Pancreas (tissue), 10 donors: ENCODE measurements at regions not wholly inside any gene's neighbourhood (a gene's known extent, or its start where the extent isn't known, plus 50 kb on each side); places are given as distances from the start of the nearest gene placed in this dataset.

Experiments used
- ATAC-seq, 4 donors: fragments of 200-7000 bp; cut with Tn5 transposase; one replicate each; pipeline versions ENCODE4 v1.8.0 to v1.9.1; 2020; ENCODE audit warnings: mild to moderate bottlenecking in 4 of 4, moderate library complexity in 4 of 4
- DNase-seq, 6 donors: peaks; one replicate each; pipeline ENCODE4 v3.0.0-alpha.2; 2020
- FAIRE-seq: peaks from 2 replicates; lab custom pipeline; 2012; peaks lifted over from hg19 to GRCh38; lab: Jason Lieb, UNC
- H3K27ac ChIP-seq, 4 donors: fragments of 200-600 bp; sonication (generic); 1 replicate in 3 of 4; 2 replicates in 1 of 4; pipeline versions ENCODE4 v1.5.0 to v1.8.0; 2020
- H3K27me3 ChIP-seq, 4 donors: fragments of 200-600 bp; one replicate each; pipeline ENCODE4 v1.8.0; 2021
- H3K36me3 ChIP-seq, 3 donors: fragments of 200-600 bp; sonication (generic) in 1 of 3; one replicate each; pipeline versions ENCODE4 v1.5.0 to v1.8.0; 2020 to 2021
- H3K4me1 ChIP-seq, 3 donors: fragments of 200-600 bp; one replicate each; pipeline ENCODE4 v1.8.0; 2021
- H3K4me3 ChIP-seq, 4 donors: fragments of 200-600 bp; sonication (generic) in 2 of 4; one replicate each; pipeline versions ENCODE4 v1.5.0 to v1.8.0; 2020 to 2021
- H3K9me3 ChIP-seq, 4 donors: fragments of 200-600 bp; one replicate each; pipeline ENCODE4 v1.8.0; 2021
- CTCF ChIP-seq, 4 donors: fragments of 200-600 bp; sonication (generic) in 3 of 4; IDR thresholded peaks; one replicate each; pipeline versions ENCODE4 v1.5.0 to v1.8.0; 2021; ENCODE audit warnings: antibody characterized with exemption in 4 of 4
- WGBS, 2 donors: extraction: QIAGEN DNeasy Blood & Tissue Kit; methylation state at CpG; one replicate each; pipeline ENCODE4 v1.1.7; 2013; 5-methylcytosine and 5-hydroxymethylcytosine counted together
- intact Hi-C, 3 donors: fragments of 100-400 bp; cut with DNase I; formaldehyde crosslinking; loops; one replicate each; pipeline versions ENCODE4 v1.11.1 to v1.14.2; 2022
- donor health status: healthy with polysubstance abuse.
- donor health status: DM: no; HTN: no; CAD: no; lungs with moderate emphysema.
- donor health status: DM: no; HTN: no; CAD: no.
- donor health status: control.
- donor health status: control.
- donor health status: Bipolar disorder and iron deficiency.
- donor health status: DM: yes; HTN: yes; CAD: no.
- donor health status: DM: no; HTN: no; CAD: no.
- donor health status: DM: no; HTN: no; CAD: no.
- donor health status: DM: yes; HTN: yes; CAD: no.

DNA sequence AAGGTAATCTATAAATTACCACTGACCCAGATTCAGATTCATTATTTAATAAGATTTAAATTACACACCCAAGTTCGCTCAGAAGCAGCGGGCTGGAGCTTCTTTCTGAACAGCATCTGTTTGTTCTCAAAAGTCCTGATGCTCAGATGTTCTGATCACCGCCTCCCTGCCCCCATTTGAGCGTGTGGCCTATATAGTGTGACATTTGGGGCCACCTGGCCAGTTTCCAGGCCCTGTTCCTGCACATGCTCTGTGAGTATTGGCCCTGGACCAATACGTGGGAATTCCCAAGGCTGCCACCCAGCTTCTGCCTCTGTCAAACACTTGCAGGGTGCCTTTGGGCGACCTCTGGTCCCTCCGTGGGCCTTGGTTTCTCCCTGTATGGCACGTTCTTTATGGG is 228.8 kb downstream of the TFAP2C start:
- TF ChIP-seq CTCF (IDR thresholded peaks at IDR 0.05): no peak
- no peak for FAIRE-seq
- WGBS, 2 donors: 71 to 72% methylated on average over 8 of the region's 8 CpGs

DNA sequence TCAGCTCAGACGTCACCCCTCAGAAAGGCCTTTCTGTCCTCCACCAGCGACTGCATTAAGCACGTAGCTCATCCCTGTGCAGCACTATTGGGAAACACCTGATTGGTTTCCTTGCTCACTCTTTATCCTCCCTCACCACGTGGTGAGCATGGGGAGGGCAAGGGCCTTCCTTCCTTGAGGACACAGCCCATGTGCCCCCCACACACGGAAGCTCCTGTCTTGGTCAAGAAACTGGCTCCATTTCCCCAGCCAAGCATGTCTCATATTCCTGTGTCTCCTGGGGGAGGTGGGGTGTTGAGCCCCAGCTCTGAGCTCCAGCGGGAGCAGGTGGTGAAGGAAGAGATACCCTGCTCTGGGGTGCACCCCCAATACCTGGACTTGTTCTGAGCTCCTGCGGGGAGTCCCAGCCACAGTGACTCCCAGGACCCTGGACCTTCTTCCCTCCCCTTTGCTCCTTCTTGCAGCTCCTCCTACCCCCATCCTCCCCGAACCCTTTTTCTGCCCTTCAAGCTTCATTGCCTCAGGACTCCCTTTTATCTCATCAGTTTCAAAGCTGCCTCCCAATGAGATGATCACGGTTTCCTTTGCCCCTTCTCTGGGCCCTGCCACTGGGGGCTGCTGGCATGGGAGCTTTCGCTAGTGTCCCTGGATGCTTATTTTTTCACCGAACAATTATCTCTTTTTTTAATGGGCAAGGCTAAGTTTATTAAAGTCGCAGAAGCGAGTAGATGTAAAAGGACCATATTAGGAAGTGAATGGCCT is 230.1 kb downstream of the TFAP2C start:
- 59 to 62% methylated on average over 13 of the region's 13 CpGs for WGBS, 2 donors

More for the DNA sequence above, 228.8 kb downstream of the TFAP2C start:
- no peak overlapping the region for H3K4me3 ChIP-seq
- H3K36me3 ChIP-seq: no peaks in the 10 kb centered on the region
- H3K4me1 ChIP-seq: no peaks in the 10 kb centered on the region
- intact Hi-C loops: no loop called here
- no peaks in the 10 kb centered on the region for H3K9me3 ChIP-seq
- ATAC-seq (no peak), DNase-seq (no peak)
- H3K27ac ChIP-seq: no peak overlapping the region
- H3K27me3 ChIP-seq: no peaks in the 10 kb centered on the region

GRCh38 chr20:56859801-56860261 is 230.7 kb downstream of the TFAP2C start:
- Histone ChIP-seq H3K36me3 (no peaks in the 10 kb centered on the region), H3K4me1 (no peaks in the 10 kb centered on the region), H3K27me3 (peaks cover 0 to 4% (median 0%) of the 10 kb centered on the region in 4 donors), H3K27ac (no peak overlapping the region), H3K9me3 (no peaks in the 10 kb centered on the region), H3K4me3 (no peak overlapping the region)
- DNase-seq (peak in 1 of 6 donors; percentile 28), FAIRE-seq (no peak), ATAC-seq (peak in 2 of 4 donors; percentile 45 to 80)
- no peak for TF ChIP-seq CTCF (IDR thresholded peaks at IDR 0.05)
- WGBS, 2 donors: 8 to 12% methylated on average over 10 of the region's 10 CpGs
- intact Hi-C loops: no loop called here

More for the DNA sequence above, 230.1 kb downstream of the TFAP2C start:
- Histone ChIP-seq H3K27me3 (no peaks in the 10 kb centered on the region), H3K4me3 (no peak overlapping the region), H3K27ac (no peak overlapping the region), H3K9me3 (no peaks in the 10 kb centered on the region), H3K4me1 (no peaks in the 10 kb centered on the region), H3K36me3 (no peaks in the 10 kb centered on the region)
- DNase-seq (no peak), FAIRE-seq (no peak), ATAC-seq (no peak)
- intact Hi-C loops: no loop called here
- TF ChIP-seq CTCF (IDR thresholded peaks at IDR 0.05): no peak

GRCh38 chr20:56860413-56860812 is 231.3 kb downstream of the TFAP2C start:
- FAIRE-seq (no peak), ATAC-seq (peak in 1 of 4 donors; percentile 35), DNase-seq (no peak)
- no peak for TF ChIP-seq CTCF (IDR thresholded peaks at IDR 0.05)
- Histone ChIP-seq H3K27ac (no peak overlapping the region), H3K27me3 (peaks cover 0 to 4% (median 0%) of the 10 kb centered on the region in 4 donors), H3K9me3 (no peaks in the 10 kb centered on the region), H3K36me3 (no peaks in the 10 kb centered on the region), H3K4me1 (no peaks in the 10 kb centered on the region), H3K4me3 (no peak overlapping the region)
- intact Hi-C loops: no loop called here
- WGBS, 2 donors: 48 to 54% methylated on average over 5 of the region's 5 CpGs

DNA sequence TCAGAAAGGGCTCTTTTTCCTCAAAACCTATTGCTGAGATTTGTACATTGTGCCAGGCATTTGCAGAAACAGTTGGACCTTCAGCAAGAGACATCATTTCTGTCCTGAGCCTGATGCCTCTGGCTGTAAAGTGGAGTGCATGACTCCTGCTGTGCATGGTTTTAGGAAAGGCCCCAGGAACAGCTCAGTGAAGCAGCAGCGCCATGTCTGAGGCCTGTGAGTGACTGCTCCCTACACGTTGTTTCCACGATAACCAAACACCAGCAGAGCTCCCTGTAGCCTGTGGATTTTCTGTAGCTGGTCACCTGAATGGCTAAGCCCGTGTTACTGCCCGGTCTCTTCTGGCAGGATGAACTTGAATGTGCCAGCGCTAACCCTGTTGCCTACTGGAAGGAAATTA is 232.5 kb downstream of the TFAP2C start:
- no peak for FAIRE-seq

More for the DNA sequence above, 232.5 kb downstream of the TFAP2C start:
- Histone ChIP-seq H3K27ac (no peak overlapping the region), H3K36me3 (no peaks in the 10 kb centered on the region), H3K27me3 (peaks cover 0 to 4% (median 0%) of the 10 kb centered on the region in 4 donors), H3K9me3 (no peaks in the 10 kb centered on the region), H3K4me3 (no peak overlapping the region), H3K4me1 (no peaks in the 10 kb centered on the region)
- ATAC-seq (no peak), DNase-seq (no peak)
- 28 to 30% methylated on average over 6 of the region's 6 CpGs for WGBS, 2 donors
- intact Hi-C loops: no loop called here
- no peak for TF ChIP-seq CTCF (IDR thresholded peaks at IDR 0.05)
